Stimulated activated CD8-positive, alpha-beta memory T cell treated with anti-CD3 and anti-CD28 coated beads, Interleukin-12 subunit alpha, Interleukin-12 subunit beta, amount 100 ng/mL, for 24 hours (primary cell): ENCODE measurements at regions not wholly inside any gene's neighbourhood (a gene's known extent, or its start where the extent isn't known, plus 50 kb on each side); places are given as distances from the start of the nearest gene placed in this dataset.

Source experiments
- DNase-seq: peaks from one replicate; pipeline ENCODE4 v3.0.0-alpha.2; 2020; ENCODE audit errors: extremely low read depth

GRCh38 chr19:27792576-27793127 lies 1420.3 kb downstream of the UQCRFS1 start:
- no peak for DNase-seq

GRCh38 chr19:27780367-27781075 lies 1432.4 kb downstream of the UQCRFS1 start:
- DNase-seq: no peak

GRCh38 chr19:27779954-27780353 lies 1433.0 kb downstream of the UQCRFS1 start:
- no peak for DNase-seq

- DNase-seq: no peak
Measured at GRCh38 chr19:27777726-27778125, 1435.2 kb downstream of the UQCRFS1 start.

- no peak for DNase-seq
Measured at GRCh38 chr19:27777242-27777641, 1435.7 kb downstream of the UQCRFS1 start.

GRCh38 chr19:27776524-27776923 lies 1436.4 kb downstream of the UQCRFS1 start:
- DNase-seq: no peak

- no peak for DNase-seq
Measured at GRCh38 chr19:27776020-27776419, 1436.9 kb downstream of the UQCRFS1 start.

GRCh38 chr19:27775395-27775794 lies 1437.6 kb downstream of the UQCRFS1 start:
- DNase-seq: no peak

- no peak for DNase-seq
Measured at GRCh38 chr19:27774827-27775226, 1438.1 kb downstream of the UQCRFS1 start.

GRCh38 chr19:27774337-27774736 lies 1438.6 kb downstream of the UQCRFS1 start:
- no peak for DNase-seq

- no peak for DNase-seq
Measured at GRCh38 chr19:27773318-27774094, 1439.4 kb downstream of the UQCRFS1 start.

GRCh38 chr19:27772059-27772458 lies 1440.9 kb downstream of the UQCRFS1 start:
- DNase-seq: no peak

GRCh38 chr19:27770095-27770494 lies 1442.9 kb downstream of the UQCRFS1 start:
- DNase-seq: no peak

- DNase-seq: no peak
Measured at GRCh38 chr19:27767234-27767633, 1445.7 kb downstream of the UQCRFS1 start.

- DNase-seq: no peak
Measured at GRCh38 chr19:27765912-27766725, 1446.8 kb downstream of the UQCRFS1 start.

GRCh38 chr19:27765397-27765796 lies 1447.6 kb downstream of the UQCRFS1 start:
- no peak for DNase-seq

- no peak for DNase-seq
Measured at GRCh38 chr19:27764186-27764804, 1448.7 kb downstream of the UQCRFS1 start.

- DNase-seq: no peak
Measured at GRCh38 chr19:27762933-27763332, 1450.0 kb downstream of the UQCRFS1 start.

- no peak for DNase-seq
Measured at GRCh38 chr19:27759896-27760295, 1453.1 kb downstream of the UQCRFS1 start.

- no peak for DNase-seq
Measured at GRCh38 chr19:27758626-27759505, 1454.1 kb downstream of the UQCRFS1 start.

GRCh38 chr19:27754700-27755099 lies 1458.3 kb downstream of the UQCRFS1 start:
- no peak for DNase-seq
